Fibroblast of skin of abdomen (primary cell): ENCODE measurements at regions not wholly inside any gene's neighbourhood (a gene's known extent, or its start where the extent isn't known, plus 50 kb on each side); places are given as distances from the start of the nearest gene placed in this dataset.
A peak's percentile ranks its signal among the peaks of the same experiment; 100 is the strongest.
"Not testable (repeated sequence)": the region's sequence is repeated elsewhere in the genome, so short reads cannot be mapped to it uniquely, and the experiment has no call there.

Source experiments
- DNase-seq: peaks from one replicate; pipeline ENCODE4 v3.0.0-alpha.2; 2013

DNA sequence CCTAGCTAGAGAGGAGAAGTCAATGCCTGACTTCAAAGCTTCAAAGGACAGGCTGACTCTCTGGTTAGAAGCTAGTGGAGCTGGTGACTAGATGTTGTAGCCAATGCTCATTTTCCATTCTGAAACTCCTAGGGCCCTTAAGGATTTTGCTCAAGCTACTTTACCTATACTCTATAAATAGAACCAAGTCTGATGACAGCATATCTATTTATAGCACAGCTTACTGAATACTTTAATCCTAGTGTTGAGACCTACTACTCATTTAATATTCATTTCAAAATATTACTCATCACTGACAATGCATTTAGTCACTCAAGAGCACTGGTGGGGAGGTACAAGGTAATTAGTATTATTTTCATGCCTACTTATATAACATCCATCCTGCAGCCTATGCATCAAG is 137.2 kb upstream of the PELI2 start:
- no peak for DNase-seq

DNA sequence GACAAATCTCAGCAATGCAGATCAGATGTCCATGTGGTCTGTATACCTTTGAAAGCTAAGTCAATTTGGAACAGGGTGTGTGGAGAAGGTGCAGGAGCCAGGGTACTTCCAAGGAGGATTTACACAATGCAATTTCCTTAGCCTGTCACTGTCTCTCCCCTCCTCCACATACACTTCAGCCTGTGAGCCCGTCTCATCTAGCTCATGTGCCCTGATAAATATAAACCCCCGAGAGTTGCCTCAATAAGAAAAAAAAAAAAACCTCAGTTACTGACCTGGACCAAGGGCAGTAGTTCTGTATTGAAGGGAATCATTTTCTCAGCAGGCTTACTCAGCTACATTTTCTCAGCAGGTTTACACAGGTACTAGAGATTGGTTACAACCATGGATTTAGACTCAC is 132.1 kb upstream of the PELI2 start:
- no peak for DNase-seq

GRCh38 chr14:56000846-56001245 is 117.4 kb upstream of the PELI2 start:
- no peak for DNase-seq

GRCh38 chr14:56002342-56002741 is 115.9 kb upstream of the PELI2 start:
- DNase-seq = peak; percentile 11

DNA sequence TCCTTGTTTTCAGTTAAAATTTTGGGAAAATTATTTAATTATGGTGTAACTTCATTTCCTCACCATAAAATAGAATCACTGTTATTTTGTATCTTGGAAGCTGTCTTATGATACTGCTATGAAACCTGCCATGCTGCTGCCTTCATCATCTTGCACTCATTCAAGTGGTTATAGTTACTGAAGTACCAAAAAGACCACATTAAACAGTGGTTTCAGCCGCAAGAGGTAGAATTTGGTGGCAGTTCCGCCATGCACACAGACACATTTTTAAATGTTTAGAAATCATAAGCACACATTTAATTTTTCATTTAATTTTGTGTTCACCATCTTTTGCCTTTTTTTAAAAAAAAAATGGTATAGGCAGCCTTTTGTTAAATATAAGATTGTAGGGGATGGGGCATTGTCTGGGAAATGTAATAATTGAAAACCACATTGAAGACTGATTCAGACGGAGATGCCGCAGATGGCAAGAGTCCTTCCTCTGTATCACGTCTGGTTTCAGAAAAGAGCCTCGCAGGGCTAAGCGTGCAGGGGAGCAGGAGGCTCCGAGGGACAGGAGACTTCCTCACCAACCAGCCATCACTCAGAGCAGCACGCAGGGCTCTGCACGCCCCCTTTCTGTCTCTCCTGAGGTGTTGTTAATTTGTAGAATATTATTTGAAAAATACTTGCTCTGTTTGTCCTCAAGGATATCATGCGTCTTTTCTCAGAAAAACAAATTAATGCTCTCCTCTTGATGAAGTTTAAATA is 115.2 kb upstream of the PELI2 start:
- DNase-seq = no peak

DNA sequence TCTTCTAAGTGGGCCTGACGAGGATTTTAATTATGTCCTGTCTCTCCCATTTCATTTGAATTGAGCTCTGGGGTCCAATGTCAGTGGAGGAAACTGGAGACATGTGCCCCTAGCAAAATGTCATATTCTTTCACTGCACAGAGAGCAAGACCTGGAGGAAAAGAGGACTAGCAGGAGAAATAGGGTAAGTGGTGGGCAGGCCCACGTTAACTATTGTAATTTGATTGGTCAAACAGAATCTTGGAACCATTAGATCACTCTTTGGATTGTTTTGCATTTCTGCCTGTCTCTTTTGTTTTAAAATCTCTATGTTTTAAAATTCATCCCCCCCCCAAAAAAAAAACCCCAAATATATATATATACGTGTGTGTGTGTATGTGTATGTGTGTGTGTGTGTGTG is 113.9 kb upstream of the PELI2 start:
- no peak for DNase-seq

DNA sequence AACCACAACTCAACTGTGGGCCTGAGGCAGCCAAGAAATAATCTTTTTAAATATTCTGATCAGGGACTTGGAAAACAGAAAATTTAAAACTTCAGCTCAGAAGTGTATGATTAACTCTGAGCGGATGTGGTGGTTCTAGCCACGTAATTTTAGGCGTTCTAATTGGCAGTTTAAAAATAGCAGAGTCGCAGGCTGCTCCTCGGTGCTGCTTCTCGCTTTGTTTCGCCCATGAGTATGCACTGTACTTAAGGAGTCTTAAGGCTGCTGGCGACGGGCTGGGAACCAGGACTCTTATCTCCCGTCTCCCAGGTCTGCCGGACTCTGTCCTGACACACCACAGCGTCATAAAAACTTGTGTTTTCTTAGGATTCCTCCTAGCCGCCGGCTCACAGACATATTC is 113.4 kb upstream of the PELI2 start:
- peak; percentile 73 for DNase-seq

GRCh38 chr14:56005191-56006053 is 112.8 kb upstream of the PELI2 start:
- DNase-seq = peak; percentile 66

GRCh38 chr14:56007491-56007890 is 110.7 kb upstream of the PELI2 start:
- not testable (repeated sequence) for DNase-seq

DNA sequence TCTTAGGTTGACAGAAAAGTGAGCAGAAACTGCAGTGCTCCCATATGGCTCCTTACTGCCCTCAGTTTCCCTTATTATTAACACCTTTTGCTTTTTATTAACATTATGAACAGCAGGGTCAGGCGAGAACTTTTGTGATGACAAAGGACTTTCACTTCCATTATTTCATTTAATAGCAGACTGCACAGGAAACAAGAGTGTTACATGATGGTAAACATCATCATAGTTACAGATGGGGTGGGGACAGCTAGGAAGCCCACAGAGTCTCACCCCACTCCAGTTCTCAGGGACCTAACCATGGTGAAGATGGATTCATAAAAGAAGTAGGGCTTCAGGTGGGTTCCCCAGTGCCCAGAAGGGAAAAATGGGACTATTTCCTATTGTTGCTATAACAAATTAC is 110.1 kb upstream of the PELI2 start:
- DNase-seq = no peak

DNA sequence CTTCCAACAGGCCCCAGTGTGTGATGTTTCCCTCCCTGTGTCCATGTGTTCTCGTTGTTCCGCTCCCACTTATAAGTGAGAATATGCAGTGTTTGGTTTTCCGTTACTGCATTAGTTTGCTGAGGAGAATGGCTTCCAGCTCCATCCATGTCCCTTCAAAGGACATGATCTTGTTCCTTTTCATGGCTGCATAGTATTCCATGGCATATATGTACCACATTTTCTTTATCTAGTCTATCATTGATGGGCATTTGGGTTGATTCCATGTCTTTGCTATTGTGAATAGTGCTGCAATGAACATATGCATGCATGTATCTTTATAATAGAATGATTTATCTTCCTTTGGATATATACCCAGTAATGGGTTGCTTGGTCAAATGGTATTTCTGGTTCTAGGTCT is 109.5 kb upstream of the PELI2 start:
- not testable (repeated sequence) for DNase-seq

DNA sequence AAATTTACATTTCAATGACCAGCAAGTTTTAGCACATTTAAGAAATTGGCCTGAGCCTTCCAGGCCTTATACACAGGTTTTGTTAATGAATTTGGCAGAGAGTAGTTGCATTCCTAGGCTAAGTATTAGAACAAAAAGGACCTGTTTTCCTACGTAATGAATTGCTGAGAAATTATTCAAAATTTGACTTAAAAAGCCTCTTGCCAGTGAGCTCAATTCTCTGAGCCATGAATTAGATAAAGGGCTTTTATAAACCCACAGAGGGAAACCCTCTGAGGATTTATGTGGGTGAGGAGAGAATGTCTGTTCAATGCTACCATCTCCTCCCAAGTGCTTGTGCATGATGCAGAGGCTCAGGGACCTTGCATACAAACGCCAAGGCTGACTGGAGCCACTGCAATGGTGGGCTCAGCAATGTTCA is 94.5 kb upstream of the PELI2 start:
- no peak for DNase-seq

DNA sequence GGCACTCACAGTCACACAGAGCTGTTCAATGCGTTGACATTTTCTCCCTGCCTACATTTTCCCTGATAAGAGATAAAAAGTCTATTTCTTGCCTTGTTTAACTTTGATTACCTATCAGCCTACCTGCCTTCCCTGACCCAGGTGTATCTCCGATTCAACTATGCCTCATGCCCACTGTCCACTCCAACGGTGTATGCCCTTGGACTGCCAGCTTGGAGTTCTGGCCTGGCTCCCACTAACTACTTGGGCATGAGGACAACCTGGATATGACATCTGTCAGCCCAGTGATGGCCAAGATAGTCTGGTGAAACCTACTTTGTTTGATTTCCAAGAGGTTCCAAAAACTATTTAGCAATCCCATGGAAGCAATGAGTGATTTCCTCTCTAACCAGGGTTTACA is 93.0 kb upstream of the PELI2 start:
- DNase-seq = no peak

DNA sequence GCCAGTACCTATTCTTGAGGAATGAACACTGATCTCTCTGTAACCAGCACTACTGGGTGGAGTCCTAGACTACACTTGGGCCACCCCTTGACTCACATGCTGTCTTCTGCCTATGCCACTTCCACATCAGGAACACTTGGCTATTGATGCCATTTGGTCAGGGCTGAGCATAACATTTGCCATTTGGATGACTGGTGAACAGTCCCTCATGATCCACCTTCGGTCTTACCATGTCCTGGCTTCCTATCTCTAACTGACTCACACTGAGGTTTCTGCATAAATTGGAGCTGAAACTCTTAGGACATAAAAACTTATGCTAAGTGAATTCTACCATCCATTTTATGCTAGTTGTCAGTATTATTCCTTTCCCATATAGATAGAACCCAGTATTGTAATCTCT is 91.7 kb upstream of the PELI2 start:
- no peak for DNase-seq

DNA sequence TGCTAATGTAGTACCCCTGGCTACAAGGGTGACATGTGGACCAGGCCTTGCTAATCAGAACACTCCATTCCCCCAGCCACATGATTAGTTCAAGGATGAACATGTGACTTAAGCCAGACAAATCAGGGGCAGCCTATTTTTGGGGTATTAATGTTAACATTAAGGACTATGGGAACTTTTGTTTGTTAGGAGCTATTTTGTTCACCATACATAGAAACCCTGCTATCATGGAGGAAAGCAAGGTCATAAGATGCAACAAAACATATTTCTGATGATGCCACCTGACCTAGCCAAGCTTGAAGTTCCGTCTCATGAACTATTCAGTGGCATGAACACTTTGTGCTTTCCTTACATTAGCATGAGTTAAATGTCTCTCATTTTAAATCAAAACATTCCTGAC is 90.8 kb upstream of the PELI2 start:
- no peak for DNase-seq

DNA sequence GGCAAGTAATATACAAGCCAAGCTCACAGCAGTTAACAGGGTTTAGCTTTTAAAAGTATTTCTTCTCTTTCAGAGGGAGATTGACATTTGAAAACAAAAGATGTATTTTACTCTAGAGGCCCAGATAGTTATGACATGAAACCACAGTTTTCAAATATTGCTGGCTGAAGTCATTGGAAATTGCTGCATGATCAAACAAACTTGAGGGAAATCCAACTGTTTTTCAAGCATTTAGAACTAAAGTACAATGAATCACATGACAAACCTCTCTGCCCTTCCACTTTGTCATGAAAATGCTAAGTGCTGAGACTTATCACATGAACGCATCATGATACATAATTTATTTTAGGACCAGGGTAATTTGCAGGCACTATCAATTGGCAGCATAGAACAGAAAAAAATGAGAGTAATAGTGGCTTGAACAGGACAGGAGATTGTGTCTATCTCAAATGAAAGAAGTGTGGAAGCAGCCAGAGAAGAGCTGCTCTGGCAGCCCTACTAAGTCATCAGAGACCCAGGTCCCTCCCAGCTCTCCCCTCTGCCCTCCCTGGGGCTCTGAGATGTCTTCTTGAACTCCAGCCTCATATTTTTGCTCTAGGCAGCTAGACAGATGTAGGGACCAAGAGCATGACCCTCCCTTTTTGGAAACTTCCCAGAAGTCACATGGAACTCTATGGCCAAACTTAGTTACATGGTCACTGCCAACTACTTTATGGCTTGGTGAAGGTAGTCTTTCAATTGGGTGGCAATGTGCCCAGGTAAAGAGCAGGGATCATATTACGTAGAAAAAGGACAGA is 90.1 kb upstream of the PELI2 start:
- no peak for DNase-seq

DNA sequence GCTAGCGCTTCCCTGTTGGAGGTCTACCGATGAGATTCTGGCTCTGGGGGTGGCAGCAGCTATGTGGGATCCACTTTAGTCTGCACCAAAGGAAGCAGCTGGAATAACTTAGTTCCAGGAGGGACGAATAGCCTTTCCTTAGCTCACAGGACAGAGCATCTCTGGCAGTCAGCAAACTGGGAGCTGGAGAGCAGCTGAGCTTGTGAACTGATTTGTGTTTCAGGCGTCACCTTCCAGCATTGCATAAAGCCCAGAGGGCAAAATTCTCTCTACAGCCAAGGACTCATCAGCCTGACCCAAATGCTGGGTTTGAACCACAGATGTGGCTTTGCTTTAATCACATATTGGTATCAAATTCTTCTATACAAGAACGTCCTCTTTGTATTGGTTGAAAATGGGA is 81.9 kb upstream of the PELI2 start:
- no peak for DNase-seq

DNA sequence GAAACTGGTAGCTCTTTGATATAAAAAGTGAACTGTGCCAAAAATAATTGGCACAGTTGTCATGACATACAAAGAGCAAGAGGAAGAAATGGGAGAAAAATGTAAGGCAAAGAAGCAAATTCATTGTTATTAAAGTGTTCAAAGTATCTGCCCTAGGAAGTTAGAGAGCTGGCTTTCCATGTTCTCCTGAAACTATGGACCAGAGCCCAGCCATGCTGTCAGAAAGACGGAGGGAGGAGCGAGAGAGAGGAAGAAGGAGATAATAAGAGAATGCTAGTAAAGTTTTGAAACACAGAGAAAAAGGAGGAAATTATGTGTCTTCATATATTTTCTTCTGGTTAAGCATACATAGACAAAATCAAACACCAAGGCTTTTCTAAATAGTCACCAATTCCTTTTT is 78.1 kb upstream of the PELI2 start:
- no peak for DNase-seq

DNA sequence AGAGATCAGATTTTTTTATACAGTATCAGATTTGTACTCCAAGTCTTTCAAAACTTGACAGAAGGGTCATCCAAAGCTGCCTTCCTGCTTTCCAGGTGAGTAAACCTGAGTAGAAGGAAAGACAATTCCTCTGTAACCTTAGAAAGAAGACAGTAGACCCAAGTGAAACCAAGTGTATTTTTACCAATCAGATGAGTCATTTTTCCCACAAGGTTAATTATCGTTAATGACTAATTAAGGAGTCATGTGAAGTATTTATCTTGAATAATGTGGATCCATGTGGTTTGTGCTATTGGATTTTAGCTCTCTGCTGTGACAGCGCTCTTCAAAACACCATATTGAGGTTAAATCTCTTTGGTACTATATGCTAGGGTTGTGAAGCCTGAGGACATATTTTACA is 74.0 kb upstream of the PELI2 start:
- DNase-seq = peak; percentile 17

DNA sequence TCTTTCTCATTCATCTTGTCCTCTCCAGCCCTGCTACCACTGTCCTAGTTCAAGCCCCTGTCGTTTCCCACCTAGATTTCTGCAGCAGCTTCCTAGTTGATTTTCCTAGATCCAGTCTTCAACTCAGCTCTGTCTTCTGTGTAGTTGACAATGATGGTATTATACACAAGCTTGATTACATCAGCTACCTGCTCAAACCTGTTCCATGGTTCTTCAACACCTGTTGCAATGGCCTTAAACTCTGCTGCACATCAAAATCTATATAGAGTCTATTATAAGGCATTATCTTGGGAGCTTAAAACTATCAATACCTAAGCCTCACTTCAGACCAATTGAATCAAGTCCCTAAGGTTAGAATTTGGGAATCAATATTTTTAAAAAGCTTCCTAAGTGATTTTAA is 71.7 kb upstream of the PELI2 start:
- DNase-seq = no peak

DNA sequence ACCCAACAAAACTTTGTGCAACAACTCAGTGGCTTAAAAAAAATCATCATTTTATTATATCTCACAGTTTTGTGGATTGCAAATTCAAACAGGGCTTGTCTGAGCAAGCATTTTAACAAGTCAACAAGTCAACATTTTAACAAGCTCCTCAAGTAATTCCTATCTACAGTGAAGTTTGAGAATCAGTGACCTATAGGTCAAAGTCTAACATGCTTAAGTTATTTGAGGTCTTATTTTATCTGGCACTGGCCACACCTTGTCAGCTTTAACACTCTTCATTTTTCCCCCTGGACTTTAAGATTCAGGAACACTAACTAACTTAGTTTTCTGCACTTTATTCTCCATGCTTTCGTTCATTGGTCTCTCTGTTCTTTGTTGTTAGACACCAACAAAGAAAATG is 71.2 kb upstream of the PELI2 start:
- no peak for DNase-seq

GRCh38 chr14:56049536-56049935 is 68.7 kb upstream of the PELI2 start:
- DNase-seq = no peak

DNA sequence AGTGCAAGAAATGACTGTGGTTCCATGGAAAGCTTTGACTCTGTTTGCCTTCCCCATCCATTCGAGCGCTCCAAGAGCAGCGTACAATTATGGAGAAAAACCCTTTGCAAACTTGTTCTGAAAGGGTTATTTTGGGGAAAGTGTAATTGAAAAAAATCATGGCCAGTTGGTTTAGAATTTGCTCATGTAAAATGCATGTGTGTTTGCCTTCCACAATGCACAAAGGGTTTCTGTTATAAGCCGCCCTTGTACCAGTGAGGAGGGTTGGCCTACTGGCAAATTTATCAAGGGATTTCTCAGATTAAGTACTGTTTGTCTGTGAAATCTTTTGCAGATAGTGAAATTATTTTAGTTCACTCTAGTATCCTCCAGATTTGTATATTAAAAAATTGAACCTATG is 62.7 kb upstream of the PELI2 start:
- no peak for DNase-seq
